Fibroblast of lung (primary cell): ENCODE measurements at regions not wholly inside any gene's neighbourhood (a gene's known extent, or its start where the extent isn't known, plus 50 kb on each side); places are given as distances from the start of the nearest gene placed in this dataset.

Experiments used
- CTCF ChIP-seq, 2 donors: IDR thresholded peaks in 1 of 2; conservative IDR thresholded peaks in 1 of 2; 1 replicate in 1 of 2; 2 replicates in 1 of 2; pipeline ENCODE4 v1.5.1; 2011 to 2012; ENCODE audit warnings: low read length in 2 of 2, control low read depth in 1 of 2, inconsistent platforms in 1 of 2, low read depth in 1 of 2, mild to moderate bottlenecking in 1 of 2
- EZH2 ChIP-seq: IDR thresholded peaks from 2 replicates; pipeline ENCODE4 v1.5.1; 2012; ENCODE audit warnings: low read length, control low read depth, mild to moderate bottlenecking; ENCODE audit errors: missing control alignments

- TF ChIP-seq CTCF (conservative IDR thresholded peaks at IDR 0.05 in 1 of 2, IDR thresholded peaks at IDR 0.05 in 1 of 2; ENCODE audit: low read depth in 1 of 2, low read length in 2 of 2) (no peak), EZH2 (no peak)
These were observed 263.6 kb upstream of the C9orf72 start for GRCh38 chr9:27836661-27837401.
